HepG2 (cell line): ENCODE measurements at regions not wholly inside any gene's neighbourhood (a gene's known extent, or its start where the extent isn't known, plus 50 kb on each side); places are given as distances from the start of the nearest gene placed in this dataset.

Experiments used
- ATAC-seq: fragments of 200-7000 bp; cut with Tn5 transposase; 3 replicates; pipeline ENCODE4 v1.9.1; 2020; ENCODE audit warnings: mild to moderate bottlenecking, moderate library complexity
- BruUV-seq: library from RNA; stranded (reverse); fragments of 400-500 nt; replicated peaks from 2 replicates; lab custom pipeline; 2021; lab: Mats Ljungman, UMichigan
- CTCF ChIA-PET: fragments of 300-600 bp; formaldehyde crosslinking; extraction: SDS; loops from one replicate; lab custom pipeline; 2021; ENCODE audit warnings: low total read pairs, inconsistent platforms, low intra/inter-chr PET ratio; lab: Yijun Ruan, JAX
- POLR2A ChIA-PET: fragments of 350-600 bp; sonication (Branson Sonifier 250); formaldehyde crosslinking; loops from one replicate; lab custom pipeline; 2020; ENCODE audit warnings: antibody characterized with exemption, inconsistent platforms; lab: Yijun Ruan, JAX
- DNase-seq: peaks from one replicate; pipeline ENCODE4 v3.0.0-alpha.2; 2015; ENCODE audit warnings: low spot score
- FAIRE-seq: peaks from 3 replicates; lab custom pipeline; 2011; peaks lifted over from hg19 to GRCh38; lab: Jason Lieb, UNC
- H2AFZ ChIP-seq: one replicate; pipeline ENCODE4 v1.6.1; 2011; ENCODE audit warnings: low read length, inconsistent platforms
- H3K27ac ChIP-seq: fragments of 300-600 bp; 3 replicates; pipeline ENCODE4 v1.8.0; 2011; ENCODE audit warnings: mixed run types, mild to moderate bottlenecking, mixed read lengths, low read length, inconsistent platforms; ENCODE audit not compliant: insufficient read depth; ENCODE audit errors: extremely low read length
- H3K27me3 ChIP-seq, 2 experiments: fragments of 200-600 bp in 1 of 2; 2 replicates in 1 of 2; 3 replicates in 1 of 2; pipeline versions ENCODE4 v1.6.0 to v1.8.0; 2011; ENCODE audit warnings: low read length in 2 of 2, mild to moderate bottlenecking in 2 of 2, moderate library complexity in 2 of 2, inconsistent platforms in 1 of 2; ENCODE audit not compliant: insufficient read depth in 2 of 2, control insufficient read depth in 1 of 2
- H3K36me3 ChIP-seq, 2 experiments: fragments of 200-600 bp in 1 of 2; replicated peaks in 1 of 2; 2 replicates in 1 of 2; 3 replicates in 1 of 2; pipeline versions ENCODE4 v1.5.1 to v1.8.0; 2011; ENCODE audit warnings: low read length in 2 of 2, inconsistent platforms in 1 of 2; ENCODE audit not compliant: insufficient read depth in 2 of 2, control insufficient read depth in 1 of 2
- H3K4me1 ChIP-seq: 2 replicates; pipeline ENCODE4 v1.5.1; 2012; ENCODE audit warnings: low read length, inconsistent platforms; ENCODE audit not compliant: insufficient read depth
- H3K4me2 ChIP-seq: 2 replicates; pipeline ENCODE4 v1.6.0; 2011; ENCODE audit warnings: low read depth, low read length, inconsistent platforms
- H3K4me3 ChIP-seq, 3 experiments: fragments of 200-600 bp in 1 of 3; sonication (generic), shearing (Covaris generic) in 1 of 3; replicated peaks in 1 of 3; 2 replicates each; pipeline ENCODE4 v1.5.1; 2011 to 2016; ENCODE audit warnings: low read length in 3 of 3, inconsistent platforms in 2 of 3, low read depth in 2 of 3, mild to moderate bottlenecking in 2 of 3, control low read depth in 1 of 3, mixed read lengths in 1 of 3; ENCODE audit not compliant: insufficient read depth in 1 of 3
- H3K79me2 ChIP-seq: one replicate; pipeline ENCODE4 v1.6.1; 2011; ENCODE audit warnings: low read length, inconsistent platforms; ENCODE audit not compliant: insufficient read depth
- H3K9ac ChIP-seq: 2 replicates; pipeline ENCODE4 v1.6.0; 2011; ENCODE audit warnings: mild to moderate bottlenecking, low read depth, low read length, inconsistent platforms; ENCODE audit not compliant: insufficient read depth
- H3K9me3 ChIP-seq: 2 replicates; pipeline ENCODE4 v1.5.1; 2012; ENCODE audit warnings: mild to moderate bottlenecking, low read length
- H4K20me1 ChIP-seq: 2 replicates; pipeline ENCODE4 v1.6.0; 2011; ENCODE audit warnings: inconsistent platforms, mild to moderate bottlenecking, low read length, moderate library complexity; ENCODE audit not compliant: insufficient read depth
- AHR ChIP-seq: IDR thresholded peaks from 2 replicates; pipeline ENCODE4 v1.6.1; 2018; ENCODE audit warnings: missing genetic modification reagents, missing compliant biosample characterization
- FOXM1 ChIP-seq: sonication (generic); formaldehyde crosslinking; IDR thresholded peaks from 2 replicates; pipeline ENCODE4 v1.5.0; 2020; ENCODE audit warnings: missing genetic modification reagents
- GATAD2A ChIP-seq: IDR thresholded peaks from 2 replicates; pipeline ENCODE4 v1.6.1; 2016
- MAFK ChIP-seq, 2 experiments: IDR thresholded peaks in 1 of 2; conservative IDR thresholded peaks in 1 of 2; 2 replicates each; pipeline ENCODE4 v1.6.1; 2011; ENCODE audit warnings: improper control_type of control experiment in 2 of 2, low read length in 2 of 2
- PHF21A ChIP-seq: sonication (generic); formaldehyde crosslinking; IDR thresholded peaks from 2 replicates; pipeline ENCODE4 v1.5.0; 2020; ENCODE audit warnings: mild to moderate bottlenecking, missing genetic modification reagents
- POGZ ChIP-seq: sonication (generic); formaldehyde crosslinking; IDR thresholded peaks from 2 replicates; pipeline ENCODE4 v1.4.0; 2020; ENCODE audit warnings: mild to moderate bottlenecking, missing genetic modification reagents
- RFX1 ChIP-seq: fragments of 450-650 bp; IDR thresholded peaks from 2 replicates; pipeline ENCODE4 v1.6.1; 2017
- SALL2 ChIP-seq: sonication (generic); formaldehyde crosslinking; IDR thresholded peaks from 2 replicates; pipeline ENCODE4 v1.8.1; 2023; ENCODE audit warnings: mild to moderate bottlenecking, missing genetic modification reagents, inconsistent platforms
- SKI ChIP-seq: fragments of 450-650 bp; IDR thresholded peaks from one replicate; pipeline ENCODE4 v1.6.1; 2018; ENCODE audit warnings: mild to moderate bottlenecking; ENCODE audit not compliant: partially characterized antibody
- SOX6 ChIP-seq, 2 experiments: fragments of 450-650 bp in 1 of 2; sonication (generic) in 1 of 2; formaldehyde crosslinking in 1 of 2; IDR thresholded peaks; 2 replicates each; pipeline versions ENCODE4 v1.4.0 to v1.6.1; 2017 to 2020; ENCODE audit warnings: antibody characterized with exemption in 1 of 2, mild to moderate bottlenecking in 1 of 2, missing genetic modification reagents in 1 of 2
- SRY ChIP-seq: sonication (generic); formaldehyde crosslinking; IDR thresholded peaks from 2 replicates; pipeline ENCODE4 v1.8.0; 2022; ENCODE audit warnings: mild to moderate bottlenecking, missing genetic modification reagents
- XRCC5 ChIP-seq: fragments of 200-400 bp; formaldehyde crosslinking; optimal IDR thresholded peaks from 2 replicates; pipeline ENCODE3; 2017; ENCODE audit warnings: mild to moderate bottlenecking, low read length
- YY1 ChIP-seq: IDR thresholded peaks from 2 replicates; pipeline ENCODE4 v1.6.1; 2011; ENCODE audit warnings: low read length, low read depth, moderate library complexity, mild to moderate bottlenecking; ENCODE audit not compliant: insufficient read depth, insufficient replicate concordance
- ZBTB20 ChIP-seq: sonication (generic); formaldehyde crosslinking; IDR thresholded peaks from 2 replicates; pipeline ENCODE4 v1.8.1; 2023; ENCODE audit warnings: missing genetic modification reagents, low read depth, mild to moderate bottlenecking, borderline replicate concordance
- ZNF276 ChIP-seq: sonication (generic); formaldehyde crosslinking; IDR thresholded peaks from 2 replicates; pipeline ENCODE4 v1.4.0; 2020; ENCODE audit warnings: mild to moderate bottlenecking, low read depth, missing genetic modification reagents
- ZNF317 ChIP-seq: sonication (generic); formaldehyde crosslinking; IDR thresholded peaks from 2 replicates; pipeline ENCODE4 v1.5.0; 2020; ENCODE audit warnings: mild to moderate bottlenecking, missing genetic modification reagents
- ZNF329 ChIP-seq: sonication (generic); formaldehyde crosslinking; IDR thresholded peaks from 2 replicates; pipeline ENCODE4 v1.9.0; 2021; ENCODE audit warnings: low read depth, mild to moderate bottlenecking, missing genetic modification reagents
- ZNF552 ChIP-seq: sonication (generic); formaldehyde crosslinking; IDR thresholded peaks from 2 replicates; pipeline ENCODE4 v1.9.0; 2022; ENCODE audit warnings: missing genetic modification reagents, mild to moderate bottlenecking, borderline replicate concordance
- ZNF577 ChIP-seq: sonication (generic); formaldehyde crosslinking; IDR thresholded peaks from 2 replicates; pipeline ENCODE4 v1.4.0; 2020; ENCODE audit warnings: mild to moderate bottlenecking, low read depth, missing genetic modification reagents, borderline replicate concordance
- ZNF75D ChIP-seq: sonication (generic); formaldehyde crosslinking; IDR thresholded peaks from 2 replicates; pipeline ENCODE4 v1.8.1; 2023; ENCODE audit warnings: missing genetic modification reagents, mild to moderate bottlenecking, borderline replicate concordance
- ZNF777 ChIP-seq: sonication (generic); formaldehyde crosslinking; IDR thresholded peaks from 2 replicates; pipeline ENCODE4 v1.4.0; 2020; ENCODE audit warnings: missing genetic modification reagents
- WGBS: methylation state at CpG from one replicate; pipeline ENCODE4 v1.1.6; 2017; ENCODE audit warnings: low lambda C conversion rate; 5-methylcytosine and 5-hydroxymethylcytosine counted together
- in situ Hi-C: cut with HindIII; loops from 2 replicates; pipeline ENCODE4 v1.10.0; 2017; ENCODE audit warnings: low pct_unique_long_range_greater_than_20kb; ENCODE audit not compliant: extremely low pct_ligation_motif_present
- intact Hi-C: fragments of 100-400 bp; cut with micrococcal nuclease; formaldehyde crosslinking; loops from one replicate; pipeline ENCODE4 v1.10.0; 2022; ENCODE audit not compliant: unreplicated experiment

DNA sequence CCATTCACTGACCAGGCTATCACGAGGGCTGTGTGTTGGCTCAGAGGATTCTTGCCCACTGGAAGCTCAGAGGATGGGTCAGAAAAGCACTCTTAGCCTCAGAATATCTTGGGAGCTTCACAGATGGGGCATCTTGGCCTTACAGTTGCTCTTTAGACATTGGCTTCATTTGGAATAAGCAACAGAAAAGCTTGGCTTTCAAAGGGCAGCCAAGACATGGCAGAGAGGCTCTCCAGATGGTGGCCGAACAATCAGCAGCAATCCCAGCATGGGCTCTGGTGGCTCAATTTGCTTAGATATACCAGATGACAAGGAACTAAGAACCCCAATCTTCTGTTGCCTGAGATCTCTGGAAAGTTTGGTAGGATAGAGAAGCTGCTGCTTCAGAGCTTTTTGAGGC is 446.2 kb downstream of the ADRA2A start:
- Histone ChIP-seq H3K4me2 (no peak overlapping the region), H3K27ac (no peak overlapping the region), H3K79me2 (no peaks in the 10 kb centered on the region), H3K27me3 (no peaks in the 10 kb centered on the region; a peak in 1 of 5 replicates), H4K20me1 (no peaks in the 10 kb centered on the region), H3K36me3 (no peaks in the 10 kb centered on the region), H3K4me1 (no peaks in the 10 kb centered on the region), H2AFZ (no peak overlapping the region), H3K4me3 (no peak overlapping the region), H3K9me3 (no peaks in the 10 kb centered on the region), H3K9ac (no peak overlapping the region)
- FAIRE-seq (no peak), ATAC-seq (no peak), DNase-seq (no peak)
- in situ Hi-C loops: no loop called here
- 40% methylated on average over 2 of the region's 2 CpGs for WGBS
- ChIA-PET CTCF (no interaction called here), POLR2A (no interaction called here)
- TF ChIP-seq YY1 (no peak), SOX6 (IDR thresholded peaks at IDR 0.05) (no peak), SOX6 (CRISPR knock-in tag; IDR thresholded peaks at IDR 0.05) (no peak), ZNF777 (no peak), RFX1 (no peak), MAFK (conservative IDR thresholded peaks at IDR 0.05 in 1 of 2, IDR thresholded peaks at IDR 0.05 in 1 of 2; ENCODE audit: low read length in 2 of 2) (no peak), ZNF75D (CRISPR knock-in tag) (no peak), ZNF552 (CRISPR knock-in tag) (no peak), ZBTB20 (CRISPR knock-in tag) (no peak), SKI (no peak), POGZ (CRISPR knock-in tag) (no peak)
- no TSS peak for BruUV-seq
- intact Hi-C loops: no loop called here

GRCh38 chr10:111524134-111524533 is 447.3 kb downstream of the ADRA2A start:
- H3K79me2 ChIP-seq: no peaks in the 10 kb centered on the region
- no peak overlapping the region for H3K4me2 ChIP-seq
- no peak overlapping the region for H3K27ac ChIP-seq
- no peak for FAIRE-seq
- no peaks in the 10 kb centered on the region for H3K36me3 ChIP-seq
- no peaks in the 10 kb centered on the region for H3K9me3 ChIP-seq
- H3K4me1 ChIP-seq: no peaks in the 10 kb centered on the region
- no peak for DNase-seq
- H3K27me3 ChIP-seq: no peaks in the 10 kb centered on the region; a peak in 1 of 5 replicates
- H3K4me3 ChIP-seq: no peak overlapping the region
- ChIA-PET POLR2A (no interaction called here), CTCF (no interaction called here)
- no peaks in the 10 kb centered on the region for H4K20me1 ChIP-seq
- no peak for ATAC-seq
- TF ChIP-seq FOXM1 (CRISPR knock-in tag) (no peak), SRY (no peak), ZNF317 (CRISPR knock-in tag) (no peak), AHR (CRISPR knock-in tag) (no peak), GATAD2A (CRISPR knock-in tag) (no peak), XRCC5 (no peak), ZNF577 (CRISPR knock-in tag) (no peak), SALL2 (CRISPR knock-in tag) (no peak), ZNF329 (CRISPR knock-in tag) (no peak), ZNF276 (CRISPR knock-in tag) (no peak), PHF21A (CRISPR knock-in tag) (no peak)
- intact Hi-C loops: no loop called here
- in situ Hi-C loops: no loop called here
- no peak overlapping the region for H3K9ac ChIP-seq
- WGBS: 36% methylated on average over 2 of the region's 3 CpGs
- no TSS peak for BruUV-seq
- no peak overlapping the region for H2AFZ ChIP-seq
